ENCODE measurements at regions not wholly inside any gene's neighbourhood (a gene's known extent, or its start where the extent isn't known, plus 50 kb on each side); places are given as distances from the start of the nearest gene placed in this dataset.
A peak's percentile ranks its signal among the peaks of the same experiment; 100 is the strongest.

DNA sequence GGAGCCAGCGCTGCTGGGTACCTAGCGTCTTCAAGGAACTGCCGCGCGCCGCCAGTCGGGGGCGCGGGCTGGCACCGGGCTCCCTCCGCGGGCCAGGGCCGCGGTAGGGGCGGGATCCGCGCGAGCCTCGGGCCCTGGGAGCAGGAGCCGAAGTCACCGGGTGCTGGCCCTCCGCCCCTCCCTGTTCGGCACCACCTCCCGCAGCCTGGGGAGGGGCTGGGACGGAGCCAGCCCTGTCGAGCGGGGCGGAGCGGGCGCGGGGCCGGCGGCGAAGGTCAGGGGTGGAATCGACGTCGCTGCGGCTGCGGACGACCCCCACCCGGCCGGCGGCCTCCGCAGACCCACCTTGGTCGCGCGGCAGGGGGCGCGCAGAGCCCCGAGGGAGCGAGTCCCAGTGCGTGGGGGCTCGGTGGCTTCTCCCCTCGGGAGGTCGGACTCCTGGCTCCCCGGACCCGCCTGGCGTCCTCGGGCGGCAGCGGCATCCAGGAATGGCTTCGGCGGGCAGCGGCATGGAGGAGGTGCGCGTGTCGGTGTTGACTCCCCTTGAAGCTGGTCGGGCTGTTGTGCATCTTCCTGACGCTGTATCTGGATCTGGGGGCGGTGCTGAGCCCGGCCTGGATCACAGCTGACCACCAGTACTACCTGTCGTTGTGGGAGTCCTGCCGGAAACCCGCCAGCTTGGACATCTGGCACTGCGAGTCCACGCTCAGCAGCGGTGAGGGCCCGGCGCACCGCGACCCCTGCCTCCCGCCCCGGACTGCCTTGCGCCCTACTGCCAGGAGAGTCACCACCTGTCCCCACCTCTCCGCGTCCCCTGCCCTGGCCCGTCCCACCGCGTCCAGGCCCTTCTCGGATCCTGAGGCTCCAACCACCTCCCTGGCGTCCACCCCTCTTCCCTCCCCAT lies 50.5 kb upstream of the FAM47C start:
- Histone ChIP-seq H3K27ac (no peak overlapping the region), H3K27me3 (peaks cover 0 to 29% (median 0%) of the 10 kb centered on the region in 4 donors), H3K36me3 (no peaks in the 10 kb centered on the region), H3K9me3 (no peaks in the 10 kb centered on the region), H3K4me3 (peak overlapping the region in 3 of 4 donors; percentile 1 to 54 (median 40)), H3K4me1 (peaks cover 0 to 6% (median 0%) of the 10 kb centered on the region in 3 donors)
- 0 to 47% methylated on average over 10 to 20 of the region's 91 CpGs for WGBS, 2 donors
- TF ChIP-seq POLR2A (IDR thresholded peaks at IDR 0.05), result no peak
- TF ChIP-seq, protein P1, sequence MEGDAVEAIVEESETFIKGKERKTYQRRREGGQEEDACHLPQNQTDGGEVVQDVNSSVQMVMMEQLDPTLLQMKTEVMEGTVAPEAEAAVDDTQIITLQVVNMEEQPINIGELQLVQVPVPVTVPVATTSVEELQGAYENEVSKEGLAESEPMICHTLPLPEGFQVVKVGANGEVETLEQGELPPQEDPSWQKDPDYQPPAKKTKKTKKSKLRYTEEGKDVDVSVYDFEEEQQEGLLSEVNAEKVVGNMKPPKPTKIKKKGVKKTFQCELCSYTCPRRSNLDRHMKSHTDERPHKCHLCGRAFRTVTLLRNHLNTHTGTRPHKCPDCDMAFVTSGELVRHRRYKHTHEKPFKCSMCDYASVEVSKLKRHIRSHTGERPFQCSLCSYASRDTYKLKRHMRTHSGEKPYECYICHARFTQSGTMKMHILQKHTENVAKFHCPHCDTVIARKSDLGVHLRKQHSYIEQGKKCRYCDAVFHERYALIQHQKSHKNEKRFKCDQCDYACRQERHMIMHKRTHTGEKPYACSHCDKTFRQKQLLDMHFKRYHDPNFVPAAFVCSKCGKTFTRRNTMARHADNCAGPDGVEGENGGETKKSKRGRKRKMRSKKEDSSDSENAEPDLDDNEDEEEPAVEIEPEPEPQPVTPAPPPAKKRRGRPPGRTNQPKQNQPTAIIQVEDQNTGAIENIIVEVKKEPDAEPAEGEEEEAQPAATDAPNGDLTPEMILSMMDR (IDR thresholded peaks at IDR 0.05), result no peak
- intact Hi-C loops (cut with DNase I), result no loop called here
- no peak for DNase-seq

Small RNAs in the stretch of these regions (small RNA-seq; reads per million reads assigned to genes)
- 0 reads per million in 4 donors for gene BX842568.4
